DMS114 treated with DMSO at 0.1 percent for 48 hours (cell line): ENCODE measurements at regions not wholly inside any gene's neighbourhood (a gene's known extent, or its start where the extent isn't known, plus 50 kb on each side); places are given as distances from the start of the nearest gene placed in this dataset.
"Not testable (repeated sequence)": the region's sequence is repeated elsewhere in the genome, so short reads cannot be mapped to it uniquely, and the experiment has no call there.

Experiments used
- DNase-seq: peaks from one replicate; lab custom pipeline; 2025; ENCODE audit not compliant: unreplicated experiment; lab: John Stamatoyannopoulos, UW

GRCh38 chr1:166685891-166686290 is 153.4 kb upstream of the POGK start:
- DNase-seq: not testable (repeated sequence)

GRCh38 chr1:166690596-166690995 is 148.7 kb upstream of the POGK start:
- DNase-seq: not testable (repeated sequence)

GRCh38 chr1:166691476-166691875 is 147.8 kb upstream of the POGK start:
- DNase-seq: no peak

DNA sequence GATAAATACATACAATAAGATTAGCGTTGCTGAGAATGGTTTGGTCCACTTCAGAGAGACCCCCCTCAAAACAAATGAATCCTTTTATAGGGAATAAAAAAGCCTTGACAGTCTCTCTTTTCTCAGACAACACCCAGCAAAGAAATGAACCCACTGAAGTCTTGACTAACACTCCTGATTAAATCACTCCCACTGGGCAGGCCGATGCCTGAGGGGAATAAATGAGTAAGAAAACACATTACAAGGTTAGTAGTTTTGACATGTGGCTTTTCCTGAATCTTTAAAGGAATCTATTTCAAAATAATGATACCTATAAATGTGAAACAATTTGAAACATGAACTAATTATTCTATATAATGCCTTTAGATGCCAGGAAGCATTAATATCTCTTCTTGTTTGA is 146.9 kb upstream of the POGK start:
- DNase-seq: no peak

DNA sequence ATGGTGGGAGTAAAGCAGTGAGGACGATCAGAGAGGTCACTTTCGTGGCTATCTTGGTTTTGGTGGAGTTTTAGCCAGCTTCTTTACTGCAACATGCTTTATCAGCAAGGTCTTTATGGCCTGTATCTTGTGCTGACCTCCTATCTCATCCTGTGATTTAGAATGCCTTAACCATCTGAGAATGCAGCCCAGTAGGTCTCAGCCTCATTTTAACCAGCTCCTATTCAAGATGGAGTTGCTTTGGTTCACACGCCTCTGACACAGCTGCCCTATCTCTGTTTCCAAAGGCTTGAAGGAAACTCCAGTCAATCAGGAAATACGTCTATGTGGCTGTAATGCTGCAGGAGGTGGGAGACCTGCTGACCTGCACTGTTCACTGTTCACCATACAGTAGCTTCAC is 146.1 kb upstream of the POGK start:
- DNase-seq: no peak

DNA sequence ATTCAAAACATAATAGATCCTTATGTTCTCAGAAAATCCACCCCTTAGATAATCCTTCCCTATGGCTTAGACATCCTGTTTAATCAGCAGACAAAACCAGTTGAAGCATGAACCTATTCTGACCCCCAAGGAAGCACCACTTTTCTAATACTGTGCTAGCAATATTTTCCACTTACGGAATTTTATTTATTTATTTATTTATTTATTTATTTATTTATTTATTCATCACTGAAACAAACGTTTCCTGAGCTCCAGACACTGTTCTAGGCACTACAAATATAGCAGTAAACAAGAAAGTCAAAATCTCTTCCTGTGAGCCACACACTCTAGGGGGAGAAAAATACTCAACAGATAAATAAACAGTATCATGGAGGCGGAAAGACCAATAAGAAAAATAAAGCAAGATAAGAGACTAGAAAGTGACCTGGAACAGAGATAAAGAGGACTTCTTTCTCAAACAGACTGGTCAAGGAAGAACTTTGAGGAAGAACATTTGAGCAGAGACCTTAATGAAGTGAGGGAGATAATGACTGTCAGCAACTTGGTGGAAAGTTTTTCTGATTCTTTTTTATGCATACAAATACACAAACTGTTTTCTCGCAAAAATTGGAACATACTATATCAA is 145.5 kb upstream of the POGK start:
- no peak for DNase-seq

- no peak for DNase-seq
Observed at GRCh38 chr1:166695115-166695514, 144.2 kb upstream of the POGK start.

DNA sequence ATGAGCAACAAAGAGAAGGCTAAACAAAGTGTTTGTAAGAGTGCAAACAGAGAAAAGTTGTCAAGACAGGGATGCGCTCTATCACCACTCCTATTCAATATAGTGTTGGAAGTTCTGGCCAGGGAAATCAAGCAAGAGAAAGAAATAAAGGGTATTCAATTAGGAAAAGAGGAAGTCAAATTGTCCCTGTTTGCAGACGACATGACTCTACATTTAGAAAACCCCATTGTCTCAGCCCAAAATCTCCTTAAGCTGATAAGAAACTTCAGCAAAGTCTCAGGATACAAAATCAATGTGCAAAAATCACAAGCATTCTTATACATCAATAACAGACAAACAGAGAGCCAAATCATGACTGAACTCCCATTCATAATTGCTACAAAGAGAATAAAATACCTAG is 143.4 kb upstream of the POGK start:
- DNase-seq: not testable (repeated sequence)

DNA sequence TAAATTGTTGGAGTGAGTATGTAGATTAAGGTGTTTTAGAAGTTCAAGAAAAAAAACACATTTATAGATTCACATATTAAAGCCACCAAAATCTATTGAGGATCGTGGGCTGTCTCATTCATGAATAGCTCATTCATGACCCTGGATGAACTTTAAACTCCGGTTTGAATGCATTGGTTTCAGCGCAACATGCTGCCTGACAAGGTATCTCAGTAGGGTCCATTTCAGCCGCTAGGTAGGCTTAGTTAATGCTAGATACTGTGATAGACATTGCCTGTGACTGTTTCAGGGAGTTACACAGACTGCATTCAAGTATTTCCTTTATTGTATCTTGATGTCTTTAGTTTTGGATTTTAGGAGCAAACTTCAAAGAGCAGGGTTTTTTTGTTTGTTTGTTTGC is 140.5 kb upstream of the POGK start:
- no peak for DNase-seq

- no peak for DNase-seq
Observed at GRCh38 chr1:166699613-166700012, 139.7 kb upstream of the POGK start.

GRCh38 chr1:166700696-166701095 is 138.6 kb upstream of the POGK start:
- DNase-seq: no peak

- DNase-seq: no peak
Observed at GRCh38 chr1:166701603-166702100, 137.6 kb upstream of the POGK start.

- no peak for DNase-seq
Observed at GRCh38 chr1:166703141-166703540, 136.1 kb upstream of the POGK start.

DNA sequence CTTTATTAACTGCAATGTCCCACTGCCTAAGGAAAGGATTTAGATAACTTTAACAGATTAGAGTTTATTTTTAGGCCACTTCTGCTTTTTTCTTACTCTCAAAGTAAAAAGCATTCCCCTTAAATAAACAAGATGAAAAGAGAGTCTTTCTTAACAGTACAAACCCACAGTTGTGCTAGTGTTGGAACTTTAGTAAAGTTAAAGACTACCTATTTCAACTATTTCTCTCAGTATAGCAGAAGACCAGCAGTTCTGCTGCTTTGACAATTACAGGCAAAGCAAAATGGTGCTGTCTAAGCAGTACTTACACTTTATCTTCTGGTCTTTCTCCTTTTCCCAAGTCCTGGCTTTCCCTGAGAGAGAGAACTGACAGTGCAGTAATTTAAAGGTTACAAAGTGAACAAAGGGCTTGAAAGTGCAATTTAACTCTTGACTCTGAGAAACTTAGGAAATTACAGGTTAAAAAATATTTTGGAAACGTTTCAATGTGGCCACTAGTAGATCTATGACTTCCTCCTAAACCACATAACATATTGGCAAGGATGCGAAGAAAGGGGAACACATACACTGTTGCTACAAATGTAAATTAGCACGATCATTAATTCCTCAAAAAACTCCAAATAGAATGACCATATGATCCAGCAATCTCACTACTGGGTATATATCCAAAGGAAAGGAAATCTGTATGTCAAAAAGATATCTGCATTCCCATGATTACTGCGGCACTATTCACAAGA is 135.4 kb upstream of the POGK start:
- no peak for DNase-seq

DNA sequence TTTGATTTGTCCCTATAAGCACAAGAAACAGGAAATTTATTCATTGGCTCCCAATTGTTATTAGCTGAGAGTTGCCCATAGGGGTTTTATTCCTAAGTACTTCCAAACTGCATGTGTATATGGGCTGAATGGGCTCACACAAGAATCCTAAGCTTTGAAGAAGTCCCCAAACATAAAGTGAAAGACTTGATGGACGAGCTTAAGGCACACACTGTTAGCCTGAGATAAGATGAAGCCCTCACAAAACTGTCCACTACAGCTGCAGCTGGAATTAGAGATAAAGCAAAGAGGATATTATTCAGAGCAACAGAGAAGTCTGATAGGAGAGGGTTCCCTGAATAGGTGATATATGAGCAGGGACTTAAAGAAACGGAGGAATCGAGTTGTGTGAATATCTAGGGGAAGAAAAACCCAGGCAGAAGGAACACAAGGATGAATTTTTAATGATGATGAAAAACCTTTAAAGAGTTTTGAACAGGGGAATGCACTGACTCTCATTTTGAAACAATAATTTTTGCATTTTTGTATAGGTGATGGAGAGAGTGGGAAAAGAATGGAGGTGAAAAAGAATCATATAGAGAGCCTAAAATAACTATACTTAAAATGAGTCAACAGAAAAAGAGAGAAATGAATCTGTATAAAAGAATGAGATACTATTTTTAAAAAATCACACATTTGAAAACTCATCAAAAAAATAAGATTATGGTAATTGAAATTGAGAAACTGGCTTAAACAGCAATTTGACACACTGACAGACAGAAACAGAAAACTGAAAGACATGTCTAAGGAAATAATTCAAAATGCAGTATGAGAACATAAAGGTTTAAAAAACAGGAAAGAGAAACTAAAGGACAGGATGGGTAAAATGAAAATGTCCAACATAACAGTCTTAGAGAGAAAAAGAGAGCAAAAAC is 133.6 kb upstream of the POGK start:
- DNase-seq: no peak

DNA sequence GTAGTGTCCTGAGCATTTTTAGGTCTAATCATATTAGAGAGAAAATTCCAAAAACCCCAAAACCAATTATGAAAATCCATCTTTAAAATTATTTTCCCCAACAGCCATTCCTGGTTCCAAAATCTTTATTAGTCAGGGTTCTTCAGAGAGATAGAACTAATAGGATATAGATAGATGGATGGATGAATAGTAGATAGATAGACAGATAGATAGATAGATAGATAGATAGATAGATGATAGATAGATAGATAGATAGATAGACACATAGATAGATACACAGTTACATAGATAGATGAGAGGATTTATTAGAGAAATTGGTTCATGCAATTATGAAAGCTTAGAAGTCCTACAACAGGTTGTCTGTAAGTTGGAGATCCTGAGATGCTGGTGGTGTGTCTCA is 122.7 kb upstream of the POGK start:
- DNase-seq: no peak

GRCh38 chr1:166721145-166721544 is 118.1 kb upstream of the POGK start:
- DNase-seq: no peak

DNA sequence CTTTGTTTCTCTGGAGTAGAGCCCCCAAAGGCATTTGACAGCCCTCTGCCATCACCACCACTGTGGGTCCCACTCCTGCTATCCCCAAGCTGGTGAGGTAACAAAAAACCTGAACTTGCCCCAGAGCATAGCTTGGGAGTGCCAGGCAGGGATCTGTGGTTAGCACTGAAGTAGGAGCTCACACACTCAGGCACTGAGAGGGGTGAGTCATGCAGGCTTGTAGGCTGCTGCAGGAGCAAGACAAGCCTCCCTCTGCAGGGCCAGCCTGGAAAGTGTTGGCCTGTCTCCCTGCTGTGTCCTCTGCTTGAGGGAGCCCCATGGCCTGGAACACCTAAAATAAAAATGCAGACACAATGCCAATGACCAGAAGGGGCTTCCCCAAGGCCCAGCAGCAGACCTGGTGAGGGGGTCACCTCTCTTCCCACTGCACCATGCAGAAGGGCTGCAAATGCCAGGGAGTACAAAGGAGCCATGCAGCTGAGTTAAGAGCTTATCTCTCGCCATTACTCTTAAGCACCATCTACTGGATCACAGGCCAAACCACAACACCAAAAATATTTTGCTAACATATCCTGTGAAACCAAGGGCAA is 108.9 kb upstream of the POGK start:
- no peak for DNase-seq

GRCh38 chr1:166738140-166738539 is 101.1 kb upstream of the POGK start:
- no peak for DNase-seq

DNA sequence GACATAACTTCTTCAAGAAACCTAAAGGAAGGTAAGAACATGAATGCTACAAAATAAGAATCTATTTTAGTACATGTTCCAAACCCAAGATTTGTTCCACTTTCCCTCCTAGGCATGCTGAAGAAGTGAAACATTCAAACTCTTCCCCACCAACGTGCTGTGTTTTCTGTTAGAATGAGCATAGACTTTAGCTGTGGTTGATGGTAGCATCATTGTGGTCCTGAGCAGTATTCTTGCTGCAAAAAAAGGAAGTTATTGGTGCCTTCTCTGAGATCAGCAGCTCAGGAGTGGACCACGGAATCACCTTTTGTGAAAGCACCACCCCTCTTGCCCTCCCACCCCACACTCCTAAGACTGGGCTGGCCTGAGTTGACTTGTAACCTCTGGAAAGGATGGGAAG is 100.4 kb upstream of the POGK start:
- no peak for DNase-seq

- DNase-seq: no peak
Observed at GRCh38 chr1:166740668-166741276, 98.5 kb upstream of the POGK start.
